Suppressor macrophage (primary cell): ENCODE measurements at regions not wholly inside any gene's neighbourhood (a gene's known extent, or its start where the extent isn't known, plus 50 kb on each side); places are given as distances from the start of the nearest gene placed in this dataset.
A peak's percentile ranks its signal among the peaks of the same experiment; 100 is the strongest.
"Not testable (repeated sequence)": the region's sequence is repeated elsewhere in the genome, so short reads cannot be mapped to it uniquely, and the experiment has no call there.

Experiments
- DNase-seq, 4 experiments: peaks; one replicate each; pipeline ENCODE4 v3.0.0-alpha.2; 2020 to 2022

DNA sequence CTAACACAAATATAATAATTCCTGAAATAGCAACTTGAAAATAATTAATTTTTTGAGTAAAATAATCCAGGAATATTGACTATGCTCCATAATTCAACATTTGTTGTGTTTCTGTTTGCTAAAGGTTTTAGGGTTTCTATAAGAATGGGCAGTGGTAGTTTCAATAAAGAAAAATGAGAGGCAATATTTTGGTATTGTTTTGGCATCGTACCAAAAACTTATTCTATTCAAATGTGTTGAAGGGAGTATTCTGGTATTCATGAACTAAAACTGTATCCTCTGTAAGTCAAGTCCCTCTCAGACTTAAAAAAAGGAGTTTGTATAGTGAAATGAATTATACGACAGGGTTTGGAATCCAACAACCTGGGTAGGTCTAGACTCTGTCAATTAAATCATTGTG lies 1245.6 kb upstream of the CELF4 start:
- DNase-seq, result no peak

- DNase-seq, result no peak
Observed at GRCh38 chr18:38810789-38811188, 1245.2 kb upstream of the CELF4 start.

DNA sequence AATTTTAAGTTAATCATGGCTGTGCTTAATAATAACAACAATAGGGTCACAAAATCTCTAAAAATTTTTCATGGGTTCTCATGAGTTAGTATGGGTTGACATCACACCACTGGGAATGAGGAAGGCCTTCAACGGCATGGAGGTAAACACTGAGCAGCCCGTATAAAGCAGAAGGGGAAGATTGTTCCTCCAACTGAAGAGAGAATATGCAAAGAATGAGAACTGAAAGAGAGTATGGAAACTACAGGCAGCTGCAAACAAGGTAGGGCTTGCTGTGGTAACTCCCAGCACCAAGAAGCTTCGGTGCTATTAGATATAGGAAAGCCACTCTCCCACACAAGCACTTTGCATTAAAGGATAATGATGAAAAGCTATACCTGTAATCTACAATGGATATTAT lies 1242.3 kb upstream of the CELF4 start:
- no peak for DNase-seq

GRCh38 chr18:38805256-38805655 lies 1239.7 kb upstream of the CELF4 start:
- no peak for DNase-seq

DNA sequence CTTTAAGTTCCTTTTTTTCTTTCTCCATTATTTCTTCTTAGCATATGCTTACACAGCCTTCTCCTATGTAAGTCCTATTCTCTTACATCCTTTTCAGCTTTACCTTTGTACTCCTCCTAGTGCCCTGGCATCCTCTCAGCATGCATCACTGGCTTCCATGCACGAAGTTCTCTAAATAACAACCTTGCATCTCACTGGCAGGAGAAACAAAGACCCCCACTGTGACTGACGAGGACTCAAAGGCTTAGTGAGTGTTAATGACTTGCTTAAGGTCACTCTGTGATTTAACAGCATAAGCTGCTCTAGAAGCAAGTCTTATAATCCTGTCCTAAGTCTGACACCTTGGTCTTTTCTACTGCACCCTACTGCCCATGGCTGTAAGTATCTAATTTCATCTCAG lies 1236.0 kb upstream of the CELF4 start:
- DNase-seq, result no peak

- no peak for DNase-seq
Observed at GRCh38 chr18:38796762-38797161, 1231.2 kb upstream of the CELF4 start.

GRCh38 chr18:38792731-38793130 lies 1227.1 kb upstream of the CELF4 start:
- DNase-seq, result no peak

DNA sequence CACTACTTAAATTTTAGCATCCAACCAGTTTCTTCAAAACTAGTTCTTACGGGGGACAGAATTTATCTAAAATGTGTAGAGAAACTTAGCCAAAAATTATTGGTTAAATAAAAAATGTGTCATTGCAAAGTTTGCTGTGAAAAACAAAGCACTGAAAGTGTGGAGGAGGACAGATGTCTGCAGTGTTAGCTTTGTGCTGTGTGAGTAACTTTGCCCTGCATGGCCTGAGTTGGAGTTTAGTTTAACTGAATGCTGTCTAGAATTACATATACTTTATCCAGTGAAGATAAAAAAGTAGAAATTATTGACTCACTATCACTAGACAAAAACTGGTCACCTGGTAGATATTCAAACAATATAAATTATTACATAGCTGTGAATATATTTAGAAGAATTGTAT lies 1225.2 kb upstream of the CELF4 start:
- no peak for DNase-seq

GRCh38 chr18:38790303-38790702 lies 1224.7 kb upstream of the CELF4 start:
- no peak for DNase-seq

GRCh38 chr18:38789141-38789540 lies 1223.5 kb upstream of the CELF4 start:
- DNase-seq, result no peak

DNA sequence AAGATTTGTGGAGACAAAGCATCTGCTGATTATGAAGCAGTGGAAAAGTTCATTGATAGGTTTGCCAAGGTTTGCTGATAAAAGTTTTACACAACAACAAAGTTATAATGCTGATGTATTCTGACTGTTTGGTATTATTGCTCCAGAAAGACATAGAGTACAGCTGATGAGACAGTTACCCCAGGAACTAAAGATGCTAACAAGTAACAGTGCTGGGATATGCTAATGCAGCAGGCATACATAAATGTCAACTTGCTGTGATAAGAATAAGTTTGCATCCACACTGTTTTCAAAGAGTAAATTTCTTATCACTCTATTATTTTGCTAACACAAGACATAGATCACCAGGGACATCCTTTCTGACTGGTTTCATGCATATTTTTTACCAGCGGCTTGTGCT lies 1221.3 kb upstream of the CELF4 start:
- no peak for DNase-seq

- not testable (repeated sequence) for DNase-seq
Observed at GRCh38 chr18:38771620-38772019, 1206.0 kb upstream of the CELF4 start.

DNA sequence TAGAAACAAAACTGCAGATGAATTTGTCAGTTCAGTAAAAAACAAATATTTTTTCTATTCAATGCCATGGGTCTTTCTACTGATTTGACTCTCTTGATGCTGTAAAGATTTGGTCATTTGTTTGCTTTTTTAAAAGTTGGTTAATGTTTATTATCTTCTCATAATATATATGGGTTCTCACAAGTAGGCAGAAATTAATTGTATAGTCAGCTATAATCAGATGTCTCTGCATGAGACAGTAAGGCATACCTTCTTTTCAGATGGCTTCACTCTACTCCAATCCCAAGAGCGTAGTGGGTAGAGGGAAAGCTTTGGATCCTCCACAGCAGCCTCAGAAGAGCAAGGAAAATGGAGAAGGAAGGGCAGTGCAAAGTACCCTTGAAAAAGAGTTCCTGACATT lies 1202.9 kb upstream of the CELF4 start:
- DNase-seq, result no peak

GRCh38 chr18:38759457-38759856 lies 1193.9 kb upstream of the CELF4 start:
- no peak for DNase-seq

GRCh38 chr18:38756436-38756835 lies 1190.8 kb upstream of the CELF4 start:
- DNase-seq, result no peak

- no peak for DNase-seq
Observed at GRCh38 chr18:38752430-38752829, 1186.8 kb upstream of the CELF4 start.

GRCh38 chr18:38751898-38752297 lies 1186.3 kb upstream of the CELF4 start:
- DNase-seq, result no peak

DNA sequence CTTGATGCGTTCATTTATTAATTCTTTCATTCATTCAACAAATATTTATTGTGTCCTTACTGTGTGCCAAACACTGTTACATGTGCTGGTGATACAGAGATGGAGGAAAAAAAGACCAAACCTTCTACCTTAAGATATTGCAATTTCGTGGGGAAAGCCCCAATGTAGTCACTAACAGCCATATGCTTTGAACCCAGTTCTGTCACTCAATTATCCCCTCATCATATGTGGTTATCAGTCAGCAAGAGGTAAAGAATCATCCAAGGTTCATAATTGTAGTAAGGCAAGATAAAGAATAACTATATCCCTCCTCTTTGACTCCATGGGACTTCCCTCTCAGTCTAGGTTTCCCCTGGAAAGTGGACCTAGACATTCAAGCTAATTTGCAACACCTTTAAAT lies 1185.6 kb upstream of the CELF4 start:
- DNase-seq, result no peak

DNA sequence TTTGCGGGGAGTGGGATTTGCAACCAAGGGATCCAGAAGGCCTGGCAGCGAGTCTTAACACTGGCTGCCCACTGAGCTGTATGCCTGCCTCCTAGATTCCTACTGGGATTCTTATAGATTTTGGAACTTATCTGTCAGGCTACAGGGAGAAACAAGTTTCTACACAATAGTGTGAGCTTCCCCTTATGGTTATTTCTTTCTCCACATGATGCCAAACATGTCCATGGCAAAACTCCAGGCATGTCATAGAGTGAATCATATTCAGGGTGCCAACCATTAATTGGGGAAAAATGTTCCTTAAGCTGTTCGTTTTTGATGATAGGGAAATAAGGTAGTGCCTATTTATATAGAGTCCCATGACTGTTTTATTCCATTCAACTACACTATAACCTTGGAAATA lies 1185.2 kb upstream of the CELF4 start:
- DNase-seq, result no peak

- DNase-seq, result peak in 3 of 4 experiments; percentile 3 to 16 (median 10)
Observed at GRCh38 chr18:38747153-38747552, 1181.6 kb upstream of the CELF4 start.

DNA sequence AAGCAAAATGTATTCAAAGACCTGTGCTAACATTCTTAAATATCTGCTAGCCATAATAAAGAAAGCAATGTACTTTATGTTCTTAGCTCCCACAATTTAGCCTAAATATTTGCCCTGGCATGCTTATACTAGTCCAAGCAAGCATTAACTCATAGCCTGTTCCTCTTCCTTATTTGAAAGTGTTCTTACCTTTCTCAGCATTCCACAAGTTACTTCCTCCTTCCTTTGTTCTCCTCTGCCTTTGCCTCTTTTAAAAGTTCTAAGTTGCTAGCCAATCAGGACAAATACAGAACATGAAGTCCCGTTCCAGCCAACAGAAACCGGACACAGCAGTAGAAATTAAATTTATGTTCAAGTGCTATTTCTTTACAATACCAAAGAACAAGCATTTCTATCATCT lies 1154.6 kb upstream of the CELF4 start:
- not testable (repeated sequence) for DNase-seq

GRCh38 chr18:38718365-38718901 lies 1152.8 kb upstream of the CELF4 start:
- no peak for DNase-seq

- no peak for DNase-seq
Observed at GRCh38 chr18:38709122-38709521, 1143.5 kb upstream of the CELF4 start.

GRCh38 chr18:38706373-38706772 lies 1140.8 kb upstream of the CELF4 start:
- DNase-seq, result no peak

GRCh38 chr18:38698088-38698487 lies 1132.5 kb upstream of the CELF4 start:
- no peak for DNase-seq
